ENCODE measurements at regions not wholly inside any gene's neighbourhood (a gene's known extent, or its start where the extent isn't known, plus 50 kb on each side); places are given as distances from the start of the nearest gene placed in this dataset.
"Not testable (repeated sequence)": the region's sequence is repeated elsewhere in the genome, so short reads cannot be mapped to it uniquely, and the experiment has no call there.

DNA sequence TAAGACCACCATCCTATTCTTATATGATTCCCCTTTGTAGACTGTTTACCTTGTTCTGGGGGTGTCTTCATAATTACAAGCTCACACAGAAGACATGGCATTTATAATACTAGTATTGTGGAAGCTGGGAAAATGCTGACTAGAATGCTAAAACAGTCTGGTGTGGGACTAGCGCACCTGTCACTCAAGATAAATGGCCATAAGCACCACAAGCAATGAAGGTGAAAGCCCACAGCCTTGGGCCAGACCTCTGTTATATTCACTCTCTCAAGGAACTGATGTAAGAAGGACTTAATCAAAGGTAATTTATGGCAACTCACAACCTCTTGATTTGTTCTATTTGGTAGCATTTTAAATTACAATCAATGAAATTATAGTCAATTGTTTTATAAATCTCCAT is 721.5 kb downstream of the SEMA5A start:
- intact Hi-C loops (cut with micrococcal nuclease) = no loop called here
- Mint-ChIP-seq H3K4me3 (no peak overlapping the region), H3K4me1 (no peaks in the 10 kb centered on the region)

DNA sequence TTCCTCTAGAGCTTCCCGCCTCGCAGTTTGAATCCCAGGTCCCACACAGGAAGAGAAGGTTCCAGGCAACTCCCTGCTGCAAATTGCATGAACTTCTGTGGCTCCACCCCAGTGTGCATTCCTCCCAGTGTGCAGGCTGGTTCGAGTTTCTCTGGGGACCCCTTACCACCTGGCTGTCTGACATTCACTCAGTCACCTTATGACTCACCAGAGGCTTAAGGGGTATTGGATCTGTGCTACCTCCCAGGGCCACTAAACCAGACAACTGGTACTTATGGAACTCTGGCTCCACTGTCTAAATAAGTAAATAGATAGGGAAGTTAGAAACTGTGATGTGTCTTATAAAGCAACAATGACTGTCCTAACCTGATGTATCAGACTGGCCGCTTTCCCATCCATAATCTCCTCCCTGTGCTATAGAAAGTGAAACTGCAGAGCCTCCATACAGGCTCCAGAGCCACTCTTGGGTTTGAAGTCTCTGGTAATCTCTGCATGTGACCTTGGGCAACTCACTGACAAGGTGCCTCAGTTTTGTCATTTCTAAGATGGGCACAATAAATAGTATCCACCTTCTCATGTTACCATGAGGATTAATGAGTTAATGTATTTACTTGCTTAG is 720.6 kb downstream of the SEMA5A start:
- no peaks in the 10 kb centered on the region for H3K36me3 Mint-ChIP-seq (ENCODE audit: low read depth)
- H3K4me3 Mint-ChIP-seq = no peak overlapping the region
- no peak for DNase-seq
- no peaks in the 10 kb centered on the region for H3K4me1 Mint-ChIP-seq
- no peaks in the 10 kb centered on the region for H3K9me3 Mint-ChIP-seq
- H3K27me3 Mint-ChIP-seq = no peaks in the 10 kb centered on the region
- no peak overlapping the region for H3K27ac Mint-ChIP-seq
- intact Hi-C loops (cut with micrococcal nuclease) = no loop called here

More for the DNA sequence above, 721.5 kb downstream of the SEMA5A start:
- no peaks in the 10 kb centered on the region for H3K36me3 Mint-ChIP-seq (ENCODE audit: low read depth)
- H3K27me3 Mint-ChIP-seq = no peaks in the 10 kb centered on the region
- H3K9me3 Mint-ChIP-seq = no peaks in the 10 kb centered on the region
- H3K27ac Mint-ChIP-seq = no peak overlapping the region
- DNase-seq = no peak

DNA sequence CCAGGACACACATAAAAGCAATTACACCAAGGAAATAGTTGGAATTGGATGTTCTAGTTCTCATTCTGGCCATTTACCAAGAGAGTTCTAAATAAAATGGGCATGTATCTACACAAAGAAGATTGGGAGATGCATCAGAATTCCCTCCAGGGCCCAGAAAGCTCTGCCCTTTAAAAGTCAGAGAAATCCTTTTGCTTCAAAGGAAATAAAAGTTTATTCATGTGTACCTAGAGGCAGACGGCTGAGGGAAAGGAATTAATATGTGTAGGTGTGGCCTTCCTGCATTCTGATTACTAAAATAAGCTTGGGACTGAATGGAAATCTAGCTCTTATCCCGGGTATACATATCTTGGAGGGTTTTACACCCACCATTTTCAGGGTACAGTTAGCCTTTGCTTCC is 719.4 kb downstream of the SEMA5A start:
- Mint-ChIP-seq H3K9me3 (no peaks in the 10 kb centered on the region), H3K27ac (no peak overlapping the region), H3K4me3 (no peak overlapping the region), H3K36me3 (ENCODE audit: low read depth) (no peaks in the 10 kb centered on the region), H3K27me3 (no peaks in the 10 kb centered on the region), H3K4me1 (no peaks in the 10 kb centered on the region)
- no peak for DNase-seq
- intact Hi-C loops (cut with micrococcal nuclease) = no loop called here

DNA sequence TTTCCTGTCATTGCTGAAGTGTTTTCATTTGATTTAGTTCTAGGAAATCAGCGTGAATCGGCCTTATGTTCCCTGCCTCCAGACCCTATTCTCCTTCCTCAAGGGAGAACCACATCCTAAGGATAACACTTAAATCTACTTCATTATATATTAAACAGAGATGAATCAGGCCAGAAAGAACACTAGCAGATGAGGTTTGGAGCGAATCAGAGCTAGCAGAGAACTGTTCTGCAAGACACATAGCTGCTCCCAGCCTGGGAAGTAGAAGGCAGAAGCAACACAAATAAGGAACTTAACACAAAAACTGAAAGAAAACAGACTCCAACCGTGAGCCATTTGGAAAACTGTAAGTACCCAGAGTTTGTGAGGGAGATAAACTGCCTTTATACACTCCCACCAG is 718.2 kb downstream of the SEMA5A start:
- no peaks in the 10 kb centered on the region for H3K36me3 Mint-ChIP-seq (ENCODE audit: low read depth)
- intact Hi-C loops (cut with micrococcal nuclease) = no loop called here
- DNase-seq = no peak
- no peaks in the 10 kb centered on the region for H3K27me3 Mint-ChIP-seq
- H3K27ac Mint-ChIP-seq = no peak overlapping the region
- no peaks in the 10 kb centered on the region for H3K9me3 Mint-ChIP-seq
- no peaks in the 10 kb centered on the region for H3K4me1 Mint-ChIP-seq
- no peak overlapping the region for H3K4me3 Mint-ChIP-seq

- Mint-ChIP-seq H3K36me3 (ENCODE audit: low read depth) (no peaks in the 10 kb centered on the region), H3K4me3 (no peak overlapping the region), H3K27me3 (no peaks in the 10 kb centered on the region), H3K4me1 (no peaks in the 10 kb centered on the region), H3K27ac (no peak overlapping the region), H3K9me3 (no peaks in the 10 kb centered on the region)
- intact Hi-C loops (cut with micrococcal nuclease) = no loop called here
- DNase-seq = no peak
These were observed 717.1 kb downstream of the SEMA5A start for GRCh38 chr5:8828596-8829322.

- intact Hi-C loops (cut with micrococcal nuclease) = no loop called here
- Mint-ChIP-seq H3K27me3 (no peaks in the 10 kb centered on the region), H3K27ac (no peak overlapping the region), H3K4me3 (no peak overlapping the region), H3K4me1 (no peaks in the 10 kb centered on the region), H3K36me3 (ENCODE audit: low read depth) (no peaks in the 10 kb centered on the region), H3K9me3 (peaks cover 3% of the 10 kb centered on the region)
- DNase-seq = no peak
These were observed 716.4 kb downstream of the SEMA5A start for GRCh38 chr5:8829323-8830029.

GRCh38 chr5:8831251-8831650 is 714.6 kb downstream of the SEMA5A start:
- H3K4me3 Mint-ChIP-seq = no peak overlapping the region
- peaks cover 3% of the 10 kb centered on the region for H3K9me3 Mint-ChIP-seq
- no peak for DNase-seq
- H3K36me3 Mint-ChIP-seq (ENCODE audit: low read depth) = no peaks in the 10 kb centered on the region
- intact Hi-C loops (cut with micrococcal nuclease) = no loop called here
- H3K4me1 Mint-ChIP-seq = no peaks in the 10 kb centered on the region
- H3K27me3 Mint-ChIP-seq = no peaks in the 10 kb centered on the region
- H3K27ac Mint-ChIP-seq = no peak overlapping the region

- Mint-ChIP-seq H3K4me3 (no peak overlapping the region), H3K9me3 (peaks cover 3% of the 10 kb centered on the region), H3K36me3 (ENCODE audit: low read depth) (no peaks in the 10 kb centered on the region), H3K4me1 (no peaks in the 10 kb centered on the region), H3K27me3 (no peaks in the 10 kb centered on the region), H3K27ac (no peak overlapping the region)
- intact Hi-C loops (cut with micrococcal nuclease) = no loop called here
- no peak for DNase-seq
These were observed 714.0 kb downstream of the SEMA5A start for GRCh38 chr5:8831854-8832253.

- intact Hi-C loops (cut with micrococcal nuclease) = no loop called here
- Mint-ChIP-seq H3K9me3 (peaks cover 4% of the 10 kb centered on the region), H3K4me3 (no peak overlapping the region), H3K27me3 (no peaks in the 10 kb centered on the region), H3K36me3 (ENCODE audit: low read depth) (no peaks in the 10 kb centered on the region), H3K27ac (no peak overlapping the region), H3K4me1 (no peaks in the 10 kb centered on the region)
- DNase-seq = no peak
These were observed 706.4 kb downstream of the SEMA5A start for GRCh38 chr5:8839361-8840055.

DNA sequence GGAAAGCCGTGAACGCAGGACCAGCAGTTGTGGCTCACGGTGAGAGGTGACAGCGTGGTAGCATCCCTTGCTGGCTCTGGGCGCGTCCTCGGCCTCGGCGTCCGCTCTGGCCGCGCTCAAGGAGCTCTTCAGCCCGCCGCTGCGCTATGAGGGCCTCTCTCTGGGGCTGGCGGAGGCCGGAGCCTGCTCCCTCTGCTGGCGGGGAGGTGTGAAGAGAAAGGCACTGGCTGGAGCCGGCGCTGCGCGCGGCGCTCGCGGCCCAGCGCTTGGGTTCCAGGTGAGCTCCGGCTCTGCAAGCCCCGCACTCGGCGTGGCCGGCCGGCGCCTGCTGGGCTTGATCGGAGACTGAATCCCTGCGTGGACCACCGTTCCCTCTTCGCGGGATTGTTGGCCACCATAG is 705.6 kb downstream of the SEMA5A start:
- H3K4me3 Mint-ChIP-seq = no peak overlapping the region
- DNase-seq = no peak

GRCh38 chr5:8840746-8841145 is 705.1 kb downstream of the SEMA5A start:
- H3K4me3 Mint-ChIP-seq; H3K9me3 Mint-ChIP-seq; H3K36me3 Mint-ChIP-seq (ENCODE audit: low read depth); DNase-seq; H3K4me1 Mint-ChIP-seq; H3K27me3 Mint-ChIP-seq; H3K27ac Mint-ChIP-seq; intact Hi-C loops (cut with micrococcal nuclease): not testable (repeated sequence)

More for the DNA sequence above, 705.6 kb downstream of the SEMA5A start:
- no peaks in the 10 kb centered on the region for H3K36me3 Mint-ChIP-seq (ENCODE audit: low read depth)
- H3K27me3 Mint-ChIP-seq = no peaks in the 10 kb centered on the region
- H3K9me3 Mint-ChIP-seq = peaks cover 4% of the 10 kb centered on the region
- H3K27ac Mint-ChIP-seq = no peak overlapping the region
- no peaks in the 10 kb centered on the region for H3K4me1 Mint-ChIP-seq
- intact Hi-C loops (cut with micrococcal nuclease) = no loop called here

- Mint-ChIP-seq H3K9me3 (peaks cover 4% of the 10 kb centered on the region), H3K27me3 (no peaks in the 10 kb centered on the region), H3K27ac (no peak overlapping the region), H3K4me1 (no peaks in the 10 kb centered on the region), H3K36me3 (ENCODE audit: low read depth) (no peaks in the 10 kb centered on the region), H3K4me3 (no peak overlapping the region)
- intact Hi-C loops (cut with micrococcal nuclease) = no loop called here
- DNase-seq = no peak
These were observed 702.8 kb downstream of the SEMA5A start for GRCh38 chr5:8842971-8843551.

DNA sequence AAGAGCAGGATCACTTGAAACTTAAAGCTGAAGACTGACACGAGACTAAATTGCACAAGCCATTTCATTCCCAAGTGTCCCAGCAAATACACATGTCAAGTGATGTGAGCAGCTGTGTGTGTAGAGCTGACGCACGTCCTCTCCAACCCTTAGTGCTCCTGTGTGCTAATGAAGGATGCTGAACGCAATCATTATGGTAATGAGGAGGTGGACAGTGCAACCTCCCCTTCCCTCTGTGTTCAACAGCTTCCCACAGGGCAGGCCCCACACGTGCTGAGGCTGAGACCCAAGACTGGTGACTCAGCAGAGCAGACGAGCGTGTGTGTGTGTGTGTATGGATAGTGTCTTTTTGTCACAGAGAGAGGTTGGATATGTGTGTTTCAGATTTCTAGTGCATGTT is 702.1 kb downstream of the SEMA5A start:
- no peaks in the 10 kb centered on the region for H3K27me3 Mint-ChIP-seq
- intact Hi-C loops (cut with micrococcal nuclease) = no loop called here
- H3K36me3 Mint-ChIP-seq (ENCODE audit: low read depth) = no peaks in the 10 kb centered on the region
- H3K4me3 Mint-ChIP-seq = no peak overlapping the region
- H3K27ac Mint-ChIP-seq = no peak overlapping the region
- DNase-seq = no peak
- H3K9me3 Mint-ChIP-seq = peaks cover 4% of the 10 kb centered on the region
- H3K4me1 Mint-ChIP-seq = no peaks in the 10 kb centered on the region

- Mint-ChIP-seq H3K36me3 (ENCODE audit: low read depth) (no peaks in the 10 kb centered on the region), H3K9me3 (peaks cover 4% of the 10 kb centered on the region), H3K4me1 (no peaks in the 10 kb centered on the region), H3K27ac (no peak overlapping the region), H3K4me3 (no peak overlapping the region), H3K27me3 (no peaks in the 10 kb centered on the region)
- no peak for DNase-seq
- intact Hi-C loops (cut with micrococcal nuclease) = no loop called here
These were observed 701.7 kb downstream of the SEMA5A start for GRCh38 chr5:8844206-8844605.
